ENCODE measurements at regions not wholly inside any gene's neighbourhood (a gene's known extent, or its start where the extent isn't known, plus 50 kb on each side); places are given as distances from the start of the nearest gene placed in this dataset.
A peak's percentile ranks its signal among the peaks of the same experiment; 100 is the strongest.

DNA sequence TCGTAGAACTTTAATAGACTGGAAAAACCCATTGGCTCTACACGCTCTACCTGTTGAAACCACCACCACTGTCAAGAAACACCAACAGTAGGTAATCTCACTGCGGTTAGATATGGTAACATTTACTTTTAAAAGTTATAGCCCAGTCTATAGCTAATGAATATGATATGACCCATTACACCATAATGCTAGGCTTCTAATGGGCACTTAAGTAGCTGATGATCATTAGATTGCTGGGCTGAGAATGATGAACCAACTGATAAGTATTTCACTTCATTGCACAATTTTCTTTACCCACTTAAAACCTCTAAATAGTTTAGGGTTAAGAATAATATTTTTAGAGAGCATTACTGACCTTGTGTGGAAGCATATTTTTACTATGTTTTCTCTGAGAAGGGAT is 788.9 kb upstream of the CA10 start (continued):
- TF ChIP-seq, protein P1, sequence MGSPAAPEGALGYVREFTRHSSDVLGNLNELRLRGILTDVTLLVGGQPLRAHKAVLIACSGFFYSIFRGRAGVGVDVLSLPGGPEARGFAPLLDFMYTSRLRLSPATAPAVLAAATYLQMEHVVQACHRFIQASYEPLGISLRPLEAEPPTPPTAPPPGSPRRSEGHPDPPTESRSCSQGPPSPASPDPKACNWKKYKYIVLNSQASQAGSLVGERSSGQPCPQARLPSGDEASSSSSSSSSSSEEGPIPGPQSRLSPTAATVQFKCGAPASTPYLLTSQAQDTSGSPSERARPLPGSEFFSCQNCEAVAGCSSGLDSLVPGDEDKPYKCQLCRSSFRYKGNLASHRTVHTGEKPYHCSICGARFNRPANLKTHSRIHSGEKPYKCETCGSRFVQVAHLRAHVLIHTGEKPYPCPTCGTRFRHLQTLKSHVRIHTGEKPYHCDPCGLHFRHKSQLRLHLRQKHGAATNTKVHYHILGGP (tag by site-specific recombination; IDR thresholded peaks at IDR 0.05): no peak
- TF ChIP-seq ZBTB20 (tag by site-specific recombination; IDR thresholded peaks at IDR 0.05) (no peak), ZNF560 (tag by site-specific recombination; IDR thresholded peaks at IDR 0.05; ENCODE audit: borderline replicate concordance) (no peak), ZNF157 (tag by site-specific recombination; IDR thresholded peaks at IDR 0.05) (no peak)
- TF ChIP-seq, protein P2, sequence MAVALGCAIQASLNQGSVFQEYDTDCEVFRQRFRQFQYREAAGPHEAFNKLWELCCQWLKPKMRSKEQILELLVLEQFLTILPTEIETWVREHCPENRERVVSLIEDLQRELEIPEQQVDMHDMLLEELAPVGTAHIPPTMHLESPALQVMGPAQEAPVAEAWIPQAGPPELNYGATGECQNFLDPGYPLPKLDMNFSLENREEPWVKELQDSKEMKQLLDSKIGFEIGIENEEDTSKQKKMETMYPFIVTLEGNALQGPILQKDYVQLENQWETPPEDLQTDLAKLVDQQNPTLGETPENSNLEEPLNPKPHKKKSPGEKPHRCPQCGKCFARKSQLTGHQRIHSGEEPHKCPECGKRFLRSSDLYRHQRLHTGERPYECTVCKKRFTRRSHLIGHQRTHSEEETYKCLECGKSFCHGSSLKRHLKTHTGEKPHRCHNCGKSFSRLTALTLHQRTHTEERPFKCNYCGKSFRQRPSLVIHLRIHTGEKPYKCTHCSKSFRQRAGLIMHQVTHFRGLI (tag by site-specific recombination; IDR thresholded peaks at IDR 0.05): no peak
- TF ChIP-seq, protein P3, sequence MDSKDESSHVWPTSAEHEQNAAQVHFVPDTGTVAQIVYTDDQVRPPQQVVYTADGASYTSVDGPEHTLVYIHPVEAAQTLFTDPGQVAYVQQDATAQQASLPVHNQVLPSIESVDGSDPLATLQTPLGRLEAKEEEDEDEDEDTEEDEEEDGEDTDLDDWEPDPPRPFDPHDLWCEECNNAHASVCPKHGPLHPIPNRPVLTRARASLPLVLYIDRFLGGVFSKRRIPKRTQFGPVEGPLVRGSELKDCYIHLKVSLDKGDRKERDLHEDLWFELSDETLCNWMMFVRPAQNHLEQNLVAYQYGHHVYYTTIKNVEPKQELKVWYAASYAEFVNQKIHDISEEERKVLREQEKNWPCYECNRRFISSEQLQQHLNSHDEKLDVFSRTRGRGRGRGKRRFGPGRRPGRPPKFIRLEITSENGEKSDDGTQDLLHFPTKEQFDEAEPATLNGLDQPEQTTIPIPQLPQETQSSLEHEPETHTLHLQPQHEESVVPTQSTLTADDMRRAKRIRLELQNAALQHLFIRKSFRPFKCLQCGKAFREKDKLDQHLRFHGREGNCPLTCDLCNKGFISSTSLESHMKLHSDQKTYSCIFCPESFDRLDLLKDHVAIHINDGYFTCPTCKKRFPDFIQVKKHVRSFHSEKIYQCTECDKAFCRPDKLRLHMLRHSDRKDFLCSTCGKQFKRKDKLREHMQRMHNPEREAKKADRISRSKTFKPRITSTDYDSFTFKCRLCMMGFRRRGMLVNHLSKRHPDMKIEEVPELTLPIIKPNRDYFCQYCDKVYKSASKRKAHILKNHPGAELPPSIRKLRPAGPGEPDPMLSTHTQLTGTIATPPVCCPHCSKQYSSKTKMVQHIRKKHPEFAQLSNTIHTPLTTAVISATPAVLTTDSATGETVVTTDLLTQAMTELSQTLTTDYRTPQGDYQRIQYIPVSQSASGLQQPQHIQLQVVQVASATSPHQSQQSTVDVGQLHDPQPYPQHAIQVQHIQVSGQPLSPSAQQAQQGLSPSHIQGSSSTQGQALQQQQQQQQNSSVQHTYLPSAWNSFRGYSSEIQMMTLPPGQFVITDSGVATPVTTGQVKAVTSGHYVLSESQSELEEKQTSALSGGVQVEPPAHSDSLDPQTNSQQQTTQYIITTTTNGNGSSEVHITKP (tag by site-specific recombination; IDR thresholded peaks at IDR 0.05): no peak

DNA sequence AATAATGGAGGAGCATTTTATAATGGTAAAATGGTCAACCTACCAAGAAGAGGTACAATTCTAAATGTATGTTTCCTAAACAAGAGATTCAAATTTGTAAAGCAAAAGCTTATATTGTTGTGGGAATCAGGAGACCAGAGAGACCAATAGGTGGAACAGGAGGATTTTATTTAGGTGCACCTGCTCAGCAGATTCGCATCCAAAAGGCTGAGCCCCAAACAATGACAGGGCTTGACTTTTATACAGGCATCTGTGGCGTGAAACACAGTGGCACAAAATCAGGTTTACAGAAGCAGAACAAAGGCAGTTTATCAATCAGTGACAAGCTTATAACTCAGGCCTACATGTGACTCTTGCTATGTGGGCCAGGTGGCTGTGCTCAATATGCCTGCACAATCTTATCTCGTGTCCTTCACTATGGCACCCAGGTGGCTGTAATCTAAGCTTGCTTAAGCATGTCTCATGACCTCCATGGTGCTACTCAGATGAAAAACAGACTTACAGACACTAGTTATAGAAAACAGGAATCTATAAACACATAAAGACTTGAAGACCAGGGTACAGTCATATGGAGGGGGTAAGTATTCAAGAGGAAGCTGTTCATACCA is 780.2 kb upstream of the CA10 start:
- Histone ChIP-seq H3K4me1 (ENCODE audit: control insufficient read depth, insufficient read depth, low read length) (no peaks in the 10 kb centered on the region), H3K9me3 (ENCODE audit: control insufficient read depth, insufficient read depth, low read depth, low read length) (no peaks in the 10 kb centered on the region), H3K4me3 (ENCODE audit: low read depth, low read length) (no peak overlapping the region), H3K27ac (ENCODE audit: extremely low read depth, low read depth, low read length) (no peak overlapping the region), H3K36me3 (ENCODE audit: control insufficient read depth in 2 of 2, insufficient read depth in 1 of 2, low read length in 2 of 2) (no peaks in the 10 kb centered on the region)
- no peak for TF ChIP-seq ZBTB48 (tag by site-specific recombination; IDR thresholded peaks at IDR 0.05)
- TF ChIP-seq, protein P4, sequence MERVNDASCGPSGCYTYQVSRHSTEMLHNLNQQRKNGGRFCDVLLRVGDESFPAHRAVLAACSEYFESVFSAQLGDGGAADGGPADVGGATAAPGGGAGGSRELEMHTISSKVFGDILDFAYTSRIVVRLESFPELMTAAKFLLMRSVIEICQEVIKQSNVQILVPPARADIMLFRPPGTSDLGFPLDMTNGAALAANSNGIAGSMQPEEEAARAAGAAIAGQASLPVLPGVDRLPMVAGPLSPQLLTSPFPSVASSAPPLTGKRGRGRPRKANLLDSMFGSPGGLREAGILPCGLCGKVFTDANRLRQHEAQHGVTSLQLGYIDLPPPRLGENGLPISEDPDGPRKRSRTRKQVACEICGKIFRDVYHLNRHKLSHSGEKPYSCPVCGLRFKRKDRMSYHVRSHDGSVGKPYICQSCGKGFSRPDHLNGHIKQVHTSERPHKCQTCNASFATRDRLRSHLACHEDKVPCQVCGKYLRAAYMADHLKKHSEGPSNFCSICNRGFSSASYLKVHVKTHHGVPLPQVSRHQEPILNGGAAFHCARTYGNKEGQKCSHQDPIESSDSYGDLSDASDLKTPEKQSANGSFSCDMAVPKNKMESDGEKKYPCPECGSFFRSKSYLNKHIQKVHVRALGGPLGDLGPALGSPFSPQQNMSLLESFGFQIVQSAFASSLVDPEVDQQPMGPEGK (tag by site-specific recombination; IDR thresholded peaks at IDR 0.05): no peak
- TF ChIP-seq TCF7L2 (IDR thresholded peaks at IDR 0.05; ENCODE audit: borderline replicate concordance, low read depth, low read length): no peak
- peak; percentile 87; the same call in 1 of the 2 replicates for TF ChIP-seq TRIM28 (IDR thresholded peaks at IDR 0.05; ENCODE audit: borderline replicate concordance, low read length)
- TF ChIP-seq, protein P5, sequence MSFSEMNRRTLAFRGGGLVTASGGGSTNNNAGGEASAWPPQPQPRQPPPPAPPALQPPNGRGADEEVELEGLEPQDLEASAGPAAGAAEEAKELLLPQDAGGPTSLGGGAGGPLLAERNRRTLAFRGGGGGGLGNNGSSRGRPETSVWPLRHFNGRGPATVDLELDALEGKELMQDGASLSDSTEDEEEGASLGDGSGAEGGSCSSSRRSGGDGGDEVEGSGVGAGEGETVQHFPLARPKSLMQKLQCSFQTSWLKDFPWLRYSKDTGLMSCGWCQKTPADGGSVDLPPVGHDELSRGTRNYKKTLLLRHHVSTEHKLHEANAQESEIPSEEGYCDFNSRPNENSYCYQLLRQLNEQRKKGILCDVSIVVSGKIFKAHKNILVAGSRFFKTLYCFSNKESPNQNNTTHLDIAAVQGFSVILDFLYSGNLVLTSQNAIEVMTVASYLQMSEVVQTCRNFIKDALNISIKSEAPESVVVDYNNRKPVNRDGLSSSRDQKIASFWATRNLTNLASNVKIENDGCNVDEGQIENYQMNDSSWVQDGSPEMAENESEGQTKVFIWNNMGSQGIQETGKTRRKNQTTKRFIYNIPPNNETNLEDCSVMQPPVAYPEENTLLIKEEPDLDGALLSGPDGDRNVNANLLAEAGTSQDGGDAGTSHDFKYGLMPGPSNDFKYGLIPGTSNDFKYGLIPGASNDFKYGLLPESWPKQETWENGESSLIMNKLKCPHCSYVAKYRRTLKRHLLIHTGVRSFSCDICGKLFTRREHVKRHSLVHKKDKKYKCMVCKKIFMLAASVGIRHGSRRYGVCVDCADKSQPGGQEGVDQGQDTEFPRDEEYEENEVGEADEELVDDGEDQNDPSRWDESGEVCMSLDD (tag by site-specific recombination; IDR thresholded peaks at IDR 0.05): no peak
- peak; percentile 70 for TF ChIP-seq SETDB1 (IDR thresholded peaks at IDR 0.05; ENCODE audit: insufficient read length, low read length)
- TF ChIP-seq ZBTB17 (tag by site-specific recombination; IDR thresholded peaks at IDR 0.05): no peak
- TF ChIP-seq OSR2 (tag by site-specific recombination; IDR thresholded peaks at IDR 0.05): no peak
- TF ChIP-seq SCRT1 (tag by site-specific recombination; IDR thresholded peaks at IDR 0.05; ENCODE audit: borderline replicate concordance): no peak
- no peak for TF ChIP-seq ZNF555 (tag by site-specific recombination; conservative IDR thresholded peaks at IDR 0.05)
- POLR2A ChIA-PET: no interaction called here
- CTCF ChIA-PET: no interaction called here
